ENCODE measurements at regions not wholly inside any gene's neighbourhood (a gene's known extent, or its start where the extent isn't known, plus 50 kb on each side); places are given as distances from the start of the nearest gene placed in this dataset.

GRCh38 chr2:133811409-133812125, 243.3 kb upstream of the NCKAP5 start:
- DNase-seq (ENCODE audit: low spot score): no peak

GRCh38 chr2:133812826-133813617, 244.8 kb upstream of the NCKAP5 start:
- DNase-seq (ENCODE audit: low spot score): no peak

GRCh38 chr2:133814890-133815289, 246.6 kb upstream of the NCKAP5 start:
- no peak for DNase-seq (ENCODE audit: low spot score)

GRCh38 chr2:133816037-133816436, 247.8 kb upstream of the NCKAP5 start:
- no peak for DNase-seq (ENCODE audit: low spot score)

GRCh38 chr2:133817680-133818566, 249.7 kb upstream of the NCKAP5 start:
- no peak for DNase-seq (ENCODE audit: low spot score)

- DNase-seq (ENCODE audit: low spot score): no peak
Observed at GRCh38 chr2:133818661-133819060, 250.4 kb upstream of the NCKAP5 start.

GRCh38 chr2:133819906-133820305, 251.6 kb upstream of the NCKAP5 start:
- DNase-seq (ENCODE audit: low spot score): no peak

GRCh38 chr2:133821107-133821760, 253.0 kb upstream of the NCKAP5 start:
- DNase-seq (ENCODE audit: low spot score): no peak

- no peak for DNase-seq (ENCODE audit: low spot score)
Observed at GRCh38 chr2:133822517-133823225, 254.4 kb upstream of the NCKAP5 start.

- DNase-seq (ENCODE audit: low spot score): no peak
Observed at GRCh38 chr2:133823226-133823550, 254.9 kb upstream of the NCKAP5 start.

GRCh38 chr2:133824869-133825268, 256.6 kb upstream of the NCKAP5 start:
- DNase-seq (ENCODE audit: low spot score): no peak

GRCh38 chr2:133825778-133826177, 257.5 kb upstream of the NCKAP5 start:
- DNase-seq (ENCODE audit: low spot score): no peak

GRCh38 chr2:133828913-133829312, 260.6 kb upstream of the NCKAP5 start:
- DNase-seq (ENCODE audit: low spot score): no peak

GRCh38 chr2:133829450-133830020, 261.3 kb upstream of the NCKAP5 start:
- DNase-seq (ENCODE audit: low spot score): no peak

- DNase-seq (ENCODE audit: low spot score): no peak
Observed at GRCh38 chr2:133833746-133834145, 265.5 kb upstream of the NCKAP5 start.

- no peak for DNase-seq (ENCODE audit: low spot score)
Observed at GRCh38 chr2:133835821-133836619, 267.8 kb upstream of the NCKAP5 start.

GRCh38 chr2:133836691-133837345, 268.6 kb upstream of the NCKAP5 start:
- DNase-seq (ENCODE audit: low spot score): no peak

- no peak for DNase-seq (ENCODE audit: low spot score)
Observed at GRCh38 chr2:133837441-133838094, 269.3 kb upstream of the NCKAP5 start.

Data from ureter (tissue), 1 donor.